ENCODE measurements at regions not wholly inside any gene's neighbourhood (a gene's known extent, or its start where the extent isn't known, plus 50 kb on each side); places are given as distances from the start of the nearest gene placed in this dataset.

DNA sequence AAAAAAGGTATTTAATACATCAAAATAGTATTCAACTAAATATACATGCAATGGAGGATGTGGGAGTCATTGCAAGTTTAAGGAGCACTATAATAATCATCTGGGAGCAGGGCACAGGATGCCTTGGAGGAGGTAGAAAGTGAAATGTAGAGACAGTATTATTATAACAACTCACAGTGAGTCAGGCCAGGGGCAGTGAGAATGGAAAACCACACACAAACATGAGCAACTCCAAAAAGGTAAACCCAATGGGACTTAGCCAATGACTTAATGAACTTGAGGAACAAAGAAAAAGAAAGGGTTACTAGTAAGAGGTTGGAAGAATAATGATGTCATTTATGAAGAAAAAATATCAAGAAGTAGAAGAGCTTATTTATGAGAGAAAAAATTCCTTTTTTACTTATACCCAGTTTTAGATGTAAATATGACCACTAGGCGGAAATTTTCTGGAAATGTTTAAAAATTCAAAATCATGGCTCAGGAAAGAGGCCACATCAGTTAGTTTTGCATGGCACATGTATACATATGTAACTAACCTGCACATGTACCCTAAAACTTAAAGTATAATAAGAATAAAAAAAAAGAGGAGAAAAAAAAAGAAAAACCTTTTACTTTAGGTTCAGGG lies 389.3 kb downstream of the SUCLA2 start:
- Histone ChIP-seq H4K20me1 (ENCODE audit: insufficient read depth, low read length, poor library complexity, severe bottlenecking) (no peaks in the 10 kb centered on the region), H3K27me3 (ENCODE audit: insufficient read depth, low read length, poor library complexity, severe bottlenecking) (no peaks in the 10 kb centered on the region), H3K9me3 (ENCODE audit: insufficient read depth, low read depth, low read length) (no peaks in the 10 kb centered on the region), H3K9me2 (replicated peaks; ENCODE audit: low read depth, low read length) (no peaks in the 10 kb centered on the region), H3K4me2 (ENCODE audit: low read depth, low read length, poor library complexity, severe bottlenecking) (no peak overlapping the region), H3K9ac (ENCODE audit: low read depth, low read length, poor library complexity, severe bottlenecking) (no peak overlapping the region), H2AFZ (ENCODE audit: low read length) (no peak overlapping the region), H3K79me2 (ENCODE audit: insufficient read depth, low read length) (no peaks in the 10 kb centered on the region), H3K4me1 (ENCODE audit: insufficient read depth, low read length, poor library complexity, severe bottlenecking) (no peaks in the 10 kb centered on the region), H3K4me3 (ENCODE audit: low read length, poor library complexity, severe bottlenecking) (no peak overlapping the region), H3F3A (ENCODE audit: low read depth) (no peaks in the 10 kb centered on the region), H3K36me3 (ENCODE audit: insufficient read depth, low read length) (no peaks in the 10 kb centered on the region)
- TF ChIP-seq EZH2phosphoT487 (IDR thresholded peaks at IDR 0.05; ENCODE audit: borderline replicate concordance) (no peak), CTCF (conservative IDR thresholded peaks at IDR 0.05; ENCODE audit: low read length) (no peak)

DNA sequence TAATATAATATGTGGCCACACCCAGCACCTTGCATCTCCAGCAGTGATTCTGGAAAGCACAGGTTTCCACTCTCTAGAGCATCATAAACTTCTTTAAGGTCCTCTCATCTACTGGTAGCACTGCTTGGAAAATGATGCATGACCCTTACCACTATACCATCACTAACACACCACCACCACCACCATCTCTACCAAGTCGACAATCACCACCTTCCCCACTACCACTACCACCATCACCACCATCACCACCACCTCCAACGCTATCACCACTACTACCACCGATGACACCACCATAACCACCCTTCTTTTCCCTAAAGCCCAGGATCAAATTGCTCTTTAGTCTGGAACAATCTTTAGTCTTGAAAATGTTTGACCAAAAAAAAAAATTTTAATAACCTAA lies 390.4 kb downstream of the SUCLA2 start:
- Histone ChIP-seq H3K9ac (ENCODE audit: low read depth, low read length, poor library complexity, severe bottlenecking) (no peak overlapping the region), H2AFZ (ENCODE audit: low read length) (no peak overlapping the region), H3K4me3 (ENCODE audit: low read length, poor library complexity, severe bottlenecking) (no peak overlapping the region), H3K27me3 (ENCODE audit: insufficient read depth, low read length, poor library complexity, severe bottlenecking) (no peaks in the 10 kb centered on the region), H3K4me1 (ENCODE audit: insufficient read depth, low read length, poor library complexity, severe bottlenecking) (no peaks in the 10 kb centered on the region), H4K20me1 (ENCODE audit: insufficient read depth, low read length, poor library complexity, severe bottlenecking) (no peaks in the 10 kb centered on the region), H3K9me2 (replicated peaks; ENCODE audit: low read depth, low read length) (no peaks in the 10 kb centered on the region), H3K9me3 (ENCODE audit: insufficient read depth, low read depth, low read length) (no peaks in the 10 kb centered on the region), H3K36me3 (ENCODE audit: insufficient read depth, low read length) (no peaks in the 10 kb centered on the region), H3F3A (ENCODE audit: low read depth) (no peaks in the 10 kb centered on the region), H3K4me2 (ENCODE audit: low read depth, low read length, poor library complexity, severe bottlenecking) (no peak overlapping the region), H3K79me2 (ENCODE audit: insufficient read depth, low read length) (no peaks in the 10 kb centered on the region)
- no peak for TF ChIP-seq EZH2phosphoT487 (IDR thresholded peaks at IDR 0.05; ENCODE audit: borderline replicate concordance)
- TF ChIP-seq CTCF (conservative IDR thresholded peaks at IDR 0.05; ENCODE audit: low read length): no peak

DNA sequence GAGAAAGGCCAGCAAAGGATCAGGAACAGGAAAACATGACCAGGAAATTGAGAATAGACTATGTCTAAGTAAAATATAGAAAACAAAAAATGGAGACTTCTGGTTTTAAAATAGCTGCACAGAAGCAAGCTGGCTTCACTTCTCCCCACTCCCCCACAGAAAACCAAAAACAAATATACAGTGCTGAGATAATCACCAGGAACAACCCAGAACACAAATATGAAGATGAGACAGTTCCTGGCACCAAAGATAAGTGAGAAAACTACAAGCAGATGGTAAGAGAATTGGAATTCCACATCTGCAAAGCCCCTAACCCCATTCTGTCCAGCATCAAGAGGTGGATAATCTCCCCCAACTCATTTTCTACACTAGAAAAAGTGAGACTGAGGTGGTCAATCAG lies 397.7 kb downstream of the SUCLA2 start:
- Histone ChIP-seq H3K4me3 (ENCODE audit: low read length, poor library complexity, severe bottlenecking) (no peak overlapping the region), H4K20me1 (ENCODE audit: insufficient read depth, low read length, poor library complexity, severe bottlenecking) (no peaks in the 10 kb centered on the region), H3K36me3 (ENCODE audit: insufficient read depth, low read length) (no peaks in the 10 kb centered on the region), H2AFZ (ENCODE audit: low read length) (no peak overlapping the region), H3K9ac (ENCODE audit: low read depth, low read length, poor library complexity, severe bottlenecking) (no peak overlapping the region), H3K27me3 (ENCODE audit: insufficient read depth, low read length, poor library complexity, severe bottlenecking) (no peaks in the 10 kb centered on the region), H3K9me2 (replicated peaks; ENCODE audit: low read depth, low read length) (no peaks in the 10 kb centered on the region), H3K79me2 (ENCODE audit: insufficient read depth, low read length) (no peaks in the 10 kb centered on the region), H3F3A (ENCODE audit: low read depth) (no peaks in the 10 kb centered on the region), H3K4me1 (ENCODE audit: insufficient read depth, low read length, poor library complexity, severe bottlenecking) (no peaks in the 10 kb centered on the region), H3K9me3 (ENCODE audit: insufficient read depth, low read depth, low read length) (no peaks in the 10 kb centered on the region), H3K4me2 (ENCODE audit: low read depth, low read length, poor library complexity, severe bottlenecking) (no peak overlapping the region)
- TF ChIP-seq EZH2phosphoT487 (IDR thresholded peaks at IDR 0.05; ENCODE audit: borderline replicate concordance): no peak
- no peak for TF ChIP-seq CTCF (conservative IDR thresholded peaks at IDR 0.05; ENCODE audit: low read length)

Data from Loucy (cell line).